Astrocyte (in vitro differentiated cells and primary cell): ENCODE measurements at regions not wholly inside any gene's neighbourhood (a gene's known extent, or its start where the extent isn't known, plus 50 kb on each side); places are given as distances from the start of the nearest gene placed in this dataset.
A peak's percentile ranks its signal among the peaks of the same experiment; 100 is the strongest.

Source experiments
- DNase-seq: peaks from one replicate; pipeline ENCODE4 v3.0.0-alpha.2; 2010; ENCODE audit warnings: low read depth
- FAIRE-seq: peaks from 2 replicates; lab custom pipeline; 2011; peaks lifted over from hg19 to GRCh38; lab: Jason Lieb, UNC
- H2AFZ ChIP-seq: 2 replicates; pipeline ENCODE4 v1.6.0; 2012; ENCODE audit warnings: low read depth, low read length, inconsistent platforms
- H3K27ac ChIP-seq: 2 replicates; pipeline ENCODE4 v1.5.1; 2011; ENCODE audit warnings: low read depth, low read length, inconsistent platforms
- H3K27me3 ChIP-seq: 2 replicates; pipeline ENCODE4 v1.6.0; 2011; ENCODE audit warnings: low read length, inconsistent platforms; ENCODE audit not compliant: insufficient read depth
- H3K36me3 ChIP-seq: 2 replicates; pipeline ENCODE4 v1.5.1; 2011; ENCODE audit warnings: low read length, inconsistent platforms; ENCODE audit not compliant: insufficient read depth
- H3K4me1 ChIP-seq: 2 replicates; pipeline ENCODE4 v1.5.1; 2011; ENCODE audit warnings: low read length, inconsistent platforms; ENCODE audit not compliant: insufficient read depth
- H3K4me2 ChIP-seq: 2 replicates; pipeline ENCODE4 v1.6.0; 2012; ENCODE audit warnings: low read length, inconsistent platforms
- H3K4me3 ChIP-seq: 2 replicates; pipeline ENCODE4 v1.5.1; 2011; ENCODE audit warnings: low read depth, mild to moderate bottlenecking, low read length, inconsistent platforms; ENCODE audit not compliant: insufficient read depth
- H3K79me2 ChIP-seq: 2 replicates; pipeline ENCODE4 v1.6.0; 2012; ENCODE audit warnings: mild to moderate bottlenecking, low read length, inconsistent platforms; ENCODE audit not compliant: insufficient read depth
- H3K9ac ChIP-seq: 2 replicates; pipeline ENCODE4 v1.6.0; 2012; ENCODE audit warnings: mild to moderate bottlenecking, low read length, inconsistent platforms
- H3K9me3 ChIP-seq: 2 replicates; pipeline ENCODE4 v1.5.1; 2012; ENCODE audit warnings: low read depth, mild to moderate bottlenecking, low read length, inconsistent platforms; ENCODE audit not compliant: insufficient read depth
- H4K20me1 ChIP-seq: 2 replicates; pipeline ENCODE4 v1.6.0; 2012; ENCODE audit warnings: low read length, inconsistent platforms; ENCODE audit not compliant: insufficient read depth
- H3K27ac Mint-ChIP-seq: one replicate; pipeline ENCODE4 v1.8.0; 2021; ENCODE audit warnings: mild to moderate bottlenecking, mixed read lengths; ENCODE audit not compliant: unreplicated experiment
- H3K27me3 Mint-ChIP-seq: one replicate; pipeline ENCODE4 v1.8.0; 2021; ENCODE audit warnings: low read depth, mixed read lengths; ENCODE audit not compliant: unreplicated experiment
- H3K36me3 Mint-ChIP-seq: one replicate; pipeline ENCODE4 v1.8.0; 2021; ENCODE audit warnings: low read depth, mixed read lengths; ENCODE audit not compliant: unreplicated experiment
- H3K4me1 Mint-ChIP-seq: one replicate; pipeline ENCODE4 v1.8.0; 2021; ENCODE audit warnings: low read depth, mixed read lengths; ENCODE audit not compliant: unreplicated experiment
- H3K4me3 Mint-ChIP-seq: one replicate; pipeline ENCODE4 v1.8.0; 2021; ENCODE audit warnings: mild to moderate bottlenecking, moderate library complexity, mixed read lengths; ENCODE audit not compliant: unreplicated experiment
- H3K9me3 Mint-ChIP-seq: one replicate; pipeline ENCODE4 v1.8.0; 2021; ENCODE audit warnings: mild to moderate bottlenecking, mixed read lengths; ENCODE audit not compliant: unreplicated experiment
- CTCF ChIP-seq: IDR thresholded peaks from 2 replicates; pipeline ENCODE4 v1.5.1; 2011; ENCODE audit warnings: low read depth, mild to moderate bottlenecking, inconsistent platforms, low read length, moderate library complexity; ENCODE audit not compliant: insufficient read depth
- EZH2 ChIP-seq: IDR thresholded peaks from 2 replicates; pipeline ENCODE4 v1.6.1; 2012; ENCODE audit warnings: mild to moderate bottlenecking, low read length, inconsistent platforms; ENCODE audit not compliant: insufficient read depth

- FAIRE-seq, result no peak
- H3K4me3 ChIP-seq, result peak overlapping the region; percentile 35
These were observed 54.5 kb upstream of the RREB1 start for GRCh38 chr6:7053125-7053774.

More at GRCh38 chr6:7053125-7053774, 54.5 kb upstream of the RREB1 start:
- Histone ChIP-seq H3K4me2 (peak overlapping the region; percentile 94), H3K9me3 (no peaks in the 10 kb centered on the region), H3K79me2 (no peaks in the 10 kb centered on the region), H4K20me1 (no peaks in the 10 kb centered on the region), H3K36me3 (no peaks in the 10 kb centered on the region), H3K4me1 (peaks cover 25% of the 10 kb centered on the region), H2AFZ (peak overlapping the region; percentile 9), H3K27me3 (no peaks in the 10 kb centered on the region), H3K9ac (peak overlapping the region; percentile 67), H3K27ac (peak overlapping the region; percentile 22)
- Mint-ChIP-seq H3K9me3 (no peaks in the 10 kb centered on the region), H3K27me3 (no peaks in the 10 kb centered on the region), H3K4me3 (peak overlapping the region; percentile 75), H3K36me3 (no peaks in the 10 kb centered on the region), H3K4me1 (peaks cover 19% of the 10 kb centered on the region), H3K27ac (peak overlapping the region; percentile 96)
- TF ChIP-seq EZH2 (no peak), CTCF (no peak)
- no peak for DNase-seq
